Right lobe of liver (tissue), 4 donors: ENCODE measurements at regions not wholly inside any gene's neighbourhood (a gene's known extent, or its start where the extent isn't known, plus 50 kb on each side); places are given as distances from the start of the nearest gene placed in this dataset.

Experiments
- CTCF ChIP-seq, 4 donors: fragments of 200-600 bp in 3 of 4; fragments of 450-650 bp in 1 of 4; IDR thresholded peaks; one replicate each; pipeline versions ENCODE4 v1.5.1 to v1.8.0; 2016 to 2022; ENCODE audit warnings: antibody characterized with exemption in 4 of 4, mild to moderate bottlenecking in 2 of 4
- POLR2A ChIP-seq: fragments of 450-650 bp; IDR thresholded peaks from one replicate; pipeline ENCODE4 v1.6.1; 2017; ENCODE audit warnings: antibody characterized with exemption, mild to moderate bottlenecking
- donor health status: DM: no; HTN: no; CAD: no.
- donor health status: DM: no; HTN: no; CAD: no.
- donor health status: DM: no; HTN: yes; CAD: no.

DNA sequence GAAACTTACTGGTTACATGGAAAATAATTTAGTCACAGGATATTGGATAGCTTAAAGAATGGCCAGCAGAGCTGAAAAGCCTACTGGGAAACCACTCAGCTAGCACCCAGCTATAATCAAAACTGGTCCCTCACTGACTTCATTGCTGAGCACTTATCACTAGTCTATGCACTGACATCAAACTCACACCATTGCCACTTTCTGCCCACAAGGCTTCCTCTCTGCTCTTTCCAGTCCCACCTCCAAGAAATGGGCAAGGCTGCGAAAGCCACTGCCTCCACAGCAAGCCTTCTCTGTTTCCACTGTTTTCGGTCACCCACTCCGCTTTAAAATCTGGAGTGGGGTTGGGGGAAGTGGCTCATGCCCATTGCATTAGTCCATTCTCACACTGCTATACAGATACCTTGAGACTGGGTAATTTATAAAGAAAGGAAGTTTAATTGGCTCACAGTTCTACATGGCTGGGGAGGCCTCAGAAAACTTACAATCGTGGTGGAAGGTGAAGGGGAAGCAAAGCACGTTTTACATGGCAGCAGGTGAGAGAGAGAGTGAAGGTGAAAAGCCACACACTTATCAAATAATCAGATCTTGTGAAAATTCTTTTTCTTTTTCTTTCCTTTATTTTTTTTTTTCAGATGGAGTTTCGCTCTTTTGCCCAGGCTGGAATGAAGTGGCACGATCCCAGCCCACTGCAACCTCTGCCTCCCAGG is 77.0 kb upstream of the CERS6 start:
- TF ChIP-seq CTCF (IDR thresholded peaks at IDR 0.05) (no peak), POLR2A (no peak)
